GM18868 (cell line): ENCODE measurements at regions not wholly inside any gene's neighbourhood (a gene's known extent, or its start where the extent isn't known, plus 50 kb on each side); places are given as distances from the start of the nearest gene placed in this dataset.
"Not testable (repeated sequence)": the region's sequence is repeated elsewhere in the genome, so short reads cannot be mapped to it uniquely, and the experiment has no call there.

ENCODE experiments used
- ATAC-seq: cut with Tn5 transposase; IDR thresholded peaks from one replicate; pipeline ENCODE4 v1.9.1; 2021; ENCODE audit warnings: mild to moderate bottlenecking, moderate library complexity; ENCODE audit not compliant: unreplicated experiment

- no peak for ATAC-seq
Measured at GRCh38 chr2:5195636-5196035, 496.5 kb upstream of the SOX11 start.

DNA sequence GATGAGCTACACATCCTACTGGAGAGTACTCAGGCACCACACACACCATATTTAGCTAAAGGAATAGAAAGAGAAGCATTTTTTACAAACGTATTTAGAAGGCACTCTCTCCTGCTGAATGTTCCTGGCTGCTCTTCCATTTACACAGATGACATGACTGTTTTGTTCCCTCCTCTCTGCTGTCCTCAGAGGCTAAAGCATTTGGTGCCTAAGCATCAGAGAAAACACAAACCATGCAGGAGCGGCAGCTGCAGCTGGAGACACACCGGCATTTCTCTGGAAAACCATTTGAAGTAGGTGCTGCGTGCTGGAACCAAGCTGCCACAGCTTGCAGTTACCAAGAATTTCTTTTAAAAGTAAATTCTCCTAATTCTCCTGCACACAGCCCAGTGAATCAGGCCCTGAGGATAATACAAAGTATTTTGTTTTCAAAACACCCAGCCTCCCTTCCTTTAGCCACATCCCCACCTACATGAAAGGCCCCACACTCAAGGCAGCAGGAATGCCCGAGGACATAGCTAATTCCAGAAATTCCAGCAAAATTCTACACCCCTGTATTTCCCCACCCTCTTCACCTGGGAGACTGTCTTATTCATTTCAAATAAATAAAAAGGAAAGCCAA lies 488.9 kb upstream of the SOX11 start:
- ATAC-seq = no peak

DNA sequence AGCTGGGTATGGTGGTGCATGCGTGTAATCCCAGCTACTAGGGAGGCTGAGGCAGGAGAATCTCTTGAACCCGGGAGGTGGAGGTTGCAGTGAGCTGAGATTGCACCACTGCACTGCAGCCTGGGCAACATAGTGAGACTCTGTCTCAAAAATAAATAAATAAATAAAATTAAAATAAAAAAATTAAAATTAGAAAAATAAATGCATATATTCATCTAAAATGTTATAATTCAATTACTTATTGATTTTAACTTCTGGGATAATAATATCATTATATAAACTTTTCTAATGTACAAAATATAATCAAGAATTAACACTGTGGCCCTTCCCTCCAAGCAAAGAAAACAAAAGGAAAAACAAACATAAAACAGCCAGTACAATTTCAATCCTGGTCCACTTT lies 485.4 kb upstream of the SOX11 start:
- not testable (repeated sequence) for ATAC-seq

GRCh38 chr2:5215989-5216607 lies 476.1 kb upstream of the SOX11 start:
- ATAC-seq = no peak

DNA sequence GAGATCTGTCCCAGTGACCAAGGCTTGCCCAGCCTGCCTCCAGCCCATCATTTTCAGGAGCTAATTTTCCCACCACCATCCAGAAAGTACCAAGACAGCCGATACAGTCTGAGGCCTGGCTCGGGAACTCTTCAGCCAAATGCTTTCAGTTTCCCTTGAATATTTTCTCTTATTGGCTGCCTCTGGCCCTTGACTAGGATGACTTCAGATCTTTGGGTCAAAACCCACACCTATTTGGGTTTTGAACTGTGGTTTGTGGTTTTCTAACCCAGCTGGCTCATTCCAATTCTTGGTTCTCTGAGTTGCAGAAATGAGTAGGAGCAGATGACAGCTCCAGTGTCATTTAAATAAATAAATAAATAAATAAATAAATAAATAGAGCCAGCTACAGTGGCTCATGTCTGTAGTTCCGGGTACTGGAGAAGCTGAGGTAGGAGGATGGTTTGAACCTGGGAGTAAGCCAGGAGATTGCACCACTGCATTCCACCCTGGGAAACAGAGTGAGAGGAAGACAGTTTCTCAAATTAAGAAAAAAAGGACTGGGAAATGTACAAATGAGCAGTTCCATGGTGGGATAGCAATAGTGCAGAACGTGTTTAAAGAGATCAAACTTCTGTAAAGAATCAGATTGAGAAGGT lies 465.0 kb upstream of the SOX11 start:
- ATAC-seq = no peak

DNA sequence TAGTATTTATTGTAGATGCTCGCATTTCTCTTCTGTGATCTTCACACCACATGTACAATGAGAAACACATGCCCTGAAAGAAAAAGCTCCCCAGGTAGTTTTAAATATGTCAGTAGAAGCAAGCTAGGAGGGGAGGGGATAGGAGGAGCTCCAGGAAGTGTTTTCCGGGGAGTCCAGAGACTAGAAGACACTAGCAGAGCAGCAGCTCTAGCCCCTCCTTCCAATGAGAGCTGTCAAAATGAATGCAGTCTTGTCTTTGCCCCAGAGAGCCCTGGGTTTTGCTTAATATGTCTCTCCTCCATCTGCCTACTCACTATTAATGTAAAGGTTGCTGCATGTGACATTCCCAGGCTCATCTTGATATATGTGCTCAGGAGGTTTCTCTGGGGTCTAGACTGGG lies 462.6 kb upstream of the SOX11 start:
- no peak for ATAC-seq

- no peak for ATAC-seq
Measured at GRCh38 chr2:5230444-5230843, 461.7 kb upstream of the SOX11 start.

DNA sequence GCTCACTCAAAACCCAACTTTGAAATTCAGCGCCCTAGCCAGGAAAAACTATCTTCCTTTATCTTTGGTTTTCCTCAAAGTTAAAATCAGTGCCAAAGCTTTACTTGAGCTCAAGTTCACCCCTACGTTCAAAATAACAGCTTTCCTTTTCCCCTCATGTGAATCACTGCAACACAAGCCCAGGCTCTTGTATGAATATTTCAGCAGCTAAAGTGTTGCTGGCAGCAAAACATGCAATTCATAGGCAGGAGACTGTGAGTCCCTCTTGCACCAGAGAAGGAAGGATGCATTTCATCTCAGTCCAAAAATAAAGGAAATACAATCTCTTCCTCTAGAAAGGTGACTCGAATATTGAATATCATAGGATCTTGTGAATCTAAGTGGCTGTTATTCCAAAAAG lies 461.3 kb upstream of the SOX11 start:
- no peak for ATAC-seq

DNA sequence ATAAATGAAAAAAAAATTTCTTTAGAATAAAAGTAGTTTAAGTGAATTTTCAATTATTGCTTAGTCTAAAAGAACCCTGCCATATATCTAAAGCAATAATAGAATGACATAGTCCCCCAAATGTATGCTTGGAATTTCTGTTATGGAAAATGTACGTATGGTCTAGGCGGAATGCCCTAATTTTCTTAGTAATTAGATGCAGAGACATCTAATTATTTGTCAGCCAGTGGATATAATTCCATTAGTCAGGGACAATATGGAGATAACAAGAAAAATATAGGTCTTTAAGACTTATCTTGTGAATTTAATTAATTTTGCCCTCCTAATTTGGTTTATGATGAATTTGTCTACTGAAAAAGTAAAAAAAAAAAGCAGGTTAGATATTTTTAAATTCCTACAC lies 460.9 kb upstream of the SOX11 start:
- no peak for ATAC-seq

DNA sequence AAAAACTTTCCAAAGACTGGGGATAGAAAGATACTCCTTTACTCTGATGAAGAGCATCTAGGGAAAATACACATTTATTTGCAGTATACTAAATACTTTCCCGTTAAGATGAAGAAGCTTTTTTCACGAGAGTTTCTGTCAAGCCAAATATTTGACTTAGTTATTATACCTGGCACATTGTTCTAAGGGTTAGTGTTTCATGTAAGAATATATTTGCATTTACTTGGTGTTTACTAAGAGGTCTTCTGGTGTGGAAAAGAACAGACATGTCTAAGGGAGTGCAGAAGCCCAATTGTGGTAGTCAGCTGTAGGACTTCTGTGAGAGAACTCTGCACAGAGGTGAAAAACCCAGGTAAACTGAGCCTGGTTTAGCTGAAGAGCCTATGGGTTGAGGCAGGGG lies 457.6 kb upstream of the SOX11 start:
- no peak for ATAC-seq

GRCh38 chr2:5235701-5236100 lies 456.5 kb upstream of the SOX11 start:
- ATAC-seq = no peak

- ATAC-seq = no peak
Measured at GRCh38 chr2:5236249-5236648, 455.9 kb upstream of the SOX11 start.

- no peak for ATAC-seq
Measured at GRCh38 chr2:5242751-5243150, 449.4 kb upstream of the SOX11 start.

DNA sequence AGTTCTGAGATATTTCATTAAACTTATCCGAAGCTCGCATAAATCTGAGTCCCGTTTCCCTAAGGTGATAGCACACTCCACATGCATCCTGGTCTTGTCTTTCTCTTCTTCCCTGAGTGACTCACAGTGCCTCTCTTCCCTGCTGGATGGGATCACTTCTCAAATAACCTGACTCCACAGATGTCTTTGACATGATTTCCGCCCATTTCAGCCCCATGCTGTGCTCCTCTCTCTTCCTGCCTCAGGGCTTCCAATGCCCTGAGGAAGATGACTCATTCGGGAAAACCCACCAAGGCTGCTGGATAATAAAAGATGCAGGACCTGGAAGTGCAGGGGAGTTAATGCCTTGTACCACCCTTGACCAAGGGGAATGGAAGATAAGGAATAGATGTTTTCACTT lies 441.7 kb upstream of the SOX11 start:
- ATAC-seq = no peak

- no peak for ATAC-seq
Measured at GRCh38 chr2:5253263-5253662, 438.9 kb upstream of the SOX11 start.

DNA sequence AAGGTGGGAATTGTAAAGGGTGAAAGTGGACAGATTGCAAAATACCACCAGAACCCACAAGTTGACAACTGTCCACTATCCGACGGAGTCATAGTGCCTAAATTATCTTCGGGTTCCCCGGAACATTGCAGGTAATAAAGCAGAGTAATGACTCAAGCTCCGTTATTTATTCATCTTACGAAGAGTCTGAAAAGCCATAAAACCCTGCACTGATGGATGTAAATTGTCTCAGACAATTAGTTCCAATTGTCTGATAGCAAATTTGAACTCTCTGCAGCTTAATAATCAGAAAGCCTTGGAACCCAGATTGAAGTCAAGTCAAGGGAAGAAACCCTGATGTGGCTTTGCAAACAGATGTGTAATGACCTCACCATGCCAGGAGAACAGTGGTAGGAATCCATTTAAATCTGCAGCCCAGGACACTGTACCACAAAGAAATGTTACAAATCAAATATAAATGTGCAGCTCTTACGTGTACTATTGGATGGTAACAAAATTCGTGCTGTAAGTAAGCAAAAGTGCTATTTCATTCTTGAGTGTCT lies 437.3 kb upstream of the SOX11 start:
- ATAC-seq = no peak

DNA sequence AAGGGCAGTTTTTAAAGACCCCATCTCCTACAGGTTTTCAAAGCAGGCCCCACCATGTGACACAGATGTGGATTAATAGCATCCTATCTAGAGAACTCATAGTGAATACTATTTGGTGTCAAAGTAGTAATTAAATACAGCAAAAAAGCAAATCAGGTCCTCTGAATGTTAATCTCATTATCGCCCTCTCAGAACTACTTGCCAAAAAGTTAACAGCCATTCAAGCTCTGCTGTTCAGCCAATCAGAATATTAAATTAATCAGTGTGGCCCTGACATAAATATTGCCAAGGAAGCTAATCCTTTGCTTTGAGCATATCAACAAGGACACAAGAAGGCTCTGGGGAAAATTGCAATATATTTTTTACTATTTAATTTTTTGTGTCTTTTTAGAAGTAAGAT lies 428.9 kb upstream of the SOX11 start:
- ATAC-seq = no peak

DNA sequence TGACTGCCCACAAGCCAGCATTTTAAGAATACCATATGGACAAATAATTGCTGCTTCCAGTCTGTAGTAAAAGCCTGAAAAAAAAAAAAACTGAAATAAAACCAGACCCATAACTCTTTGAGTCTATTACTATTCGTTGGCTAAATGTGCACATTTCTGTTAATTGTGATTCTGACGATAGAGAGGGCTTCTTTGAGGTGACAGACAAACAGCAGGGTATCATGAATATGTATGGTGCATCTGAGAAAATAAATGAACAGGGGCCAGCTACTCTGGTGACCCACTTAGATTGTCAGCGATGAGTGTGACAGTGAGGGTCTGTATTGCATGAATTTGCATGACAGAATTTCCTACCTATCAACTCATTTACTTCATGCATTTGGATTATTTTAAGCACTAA lies 427.8 kb upstream of the SOX11 start:
- ATAC-seq = no peak

DNA sequence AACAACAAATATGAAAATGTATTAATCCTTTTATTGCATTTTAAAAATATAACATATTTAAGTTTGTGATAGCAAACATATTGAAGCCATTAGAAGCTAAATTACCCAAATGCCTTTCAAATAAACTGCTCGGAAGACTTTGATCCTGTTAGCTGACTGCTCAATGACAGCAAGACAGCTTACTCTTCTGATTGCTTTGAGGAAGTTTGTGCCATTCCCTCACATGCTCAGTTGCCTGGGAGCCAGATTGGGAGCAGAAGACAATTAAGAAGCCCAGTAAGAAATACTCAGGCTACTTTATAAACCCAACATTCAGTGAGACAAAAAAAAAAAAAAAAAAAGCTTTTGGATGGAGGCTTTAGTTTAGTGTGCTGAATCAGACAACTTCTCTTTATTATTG lies 407.1 kb upstream of the SOX11 start:
- no peak for ATAC-seq

DNA sequence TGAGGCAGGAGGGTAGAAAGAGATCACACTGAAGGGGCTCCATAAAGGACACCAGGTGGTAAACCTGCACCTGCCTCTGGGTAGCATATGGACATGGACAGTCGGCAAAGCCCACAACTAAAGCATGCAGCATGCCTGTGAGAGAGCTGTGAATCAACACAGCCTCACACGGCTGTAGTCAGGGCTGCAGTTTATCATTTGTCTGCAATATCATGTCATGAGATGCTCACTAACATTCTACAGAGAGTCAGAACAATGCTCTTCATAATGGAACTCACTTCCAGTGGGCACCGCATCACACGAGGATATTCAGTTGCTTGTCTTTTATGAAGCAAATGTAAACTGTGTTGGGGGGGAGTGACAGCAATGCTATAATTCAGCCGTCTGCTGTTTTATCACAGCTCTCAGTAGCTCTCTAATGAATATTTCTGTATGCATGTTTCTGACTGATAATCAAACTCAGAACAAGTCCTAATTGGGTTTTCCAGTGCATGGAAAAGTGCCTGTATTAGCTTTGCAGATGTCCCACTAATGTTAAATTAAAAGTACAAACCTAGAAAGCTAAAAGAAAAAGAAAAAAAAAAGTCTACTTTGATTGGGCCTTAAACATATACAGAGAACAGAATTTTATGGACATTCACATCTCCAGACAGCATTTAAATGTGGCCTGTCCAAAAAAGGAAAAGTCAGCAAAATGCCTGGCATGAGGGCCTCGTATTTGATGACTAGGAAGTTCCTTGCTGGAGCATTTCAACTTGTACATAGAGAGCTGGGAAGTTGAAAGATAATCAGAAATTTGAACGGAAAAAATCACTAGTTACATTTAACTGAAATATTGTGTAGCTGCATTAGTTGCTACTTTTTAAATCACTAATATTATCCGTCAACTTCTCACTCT lies 406.1 kb upstream of the SOX11 start:
- no peak for ATAC-seq

GRCh38 chr2:5287558-5288334 lies 404.4 kb upstream of the SOX11 start:
- no peak for ATAC-seq
